Endothelial cell of umbilical vein (primary cell): ENCODE measurements at regions not wholly inside any gene's neighbourhood (a gene's known extent, or its start where the extent isn't known, plus 50 kb on each side); places are given as distances from the start of the nearest gene placed in this dataset.

Experiments
- MYC ChIP-seq: IDR thresholded peaks from one replicate; pipeline ENCODE4 v1.6.1; 2011; ENCODE audit warnings: mild to moderate bottlenecking, low read depth, low read length
- POLR2A ChIP-seq: IDR thresholded peaks from 2 replicates; pipeline ENCODE4 v1.6.1; 2012; ENCODE audit warnings: low read depth, mild to moderate bottlenecking, control low read depth, low read length
- TF ChIP-seq, protein P1 (sequence below), 2 donors: IDR thresholded peaks; 1 replicate in 1 of 2; 2 replicates in 1 of 2; pipeline ENCODE4 v1.5.1; 2011; ENCODE audit warnings: low read length in 2 of 2, mild to moderate bottlenecking in 2 of 2, moderate library complexity in 2 of 2, control low read depth in 1 of 2, inconsistent platforms in 1 of 2, low read depth in 1 of 2; ENCODE audit not compliant: insufficient read depth in 1 of 2; ENCODE audit errors: extremely low read depth in 1 of 2

DNA sequence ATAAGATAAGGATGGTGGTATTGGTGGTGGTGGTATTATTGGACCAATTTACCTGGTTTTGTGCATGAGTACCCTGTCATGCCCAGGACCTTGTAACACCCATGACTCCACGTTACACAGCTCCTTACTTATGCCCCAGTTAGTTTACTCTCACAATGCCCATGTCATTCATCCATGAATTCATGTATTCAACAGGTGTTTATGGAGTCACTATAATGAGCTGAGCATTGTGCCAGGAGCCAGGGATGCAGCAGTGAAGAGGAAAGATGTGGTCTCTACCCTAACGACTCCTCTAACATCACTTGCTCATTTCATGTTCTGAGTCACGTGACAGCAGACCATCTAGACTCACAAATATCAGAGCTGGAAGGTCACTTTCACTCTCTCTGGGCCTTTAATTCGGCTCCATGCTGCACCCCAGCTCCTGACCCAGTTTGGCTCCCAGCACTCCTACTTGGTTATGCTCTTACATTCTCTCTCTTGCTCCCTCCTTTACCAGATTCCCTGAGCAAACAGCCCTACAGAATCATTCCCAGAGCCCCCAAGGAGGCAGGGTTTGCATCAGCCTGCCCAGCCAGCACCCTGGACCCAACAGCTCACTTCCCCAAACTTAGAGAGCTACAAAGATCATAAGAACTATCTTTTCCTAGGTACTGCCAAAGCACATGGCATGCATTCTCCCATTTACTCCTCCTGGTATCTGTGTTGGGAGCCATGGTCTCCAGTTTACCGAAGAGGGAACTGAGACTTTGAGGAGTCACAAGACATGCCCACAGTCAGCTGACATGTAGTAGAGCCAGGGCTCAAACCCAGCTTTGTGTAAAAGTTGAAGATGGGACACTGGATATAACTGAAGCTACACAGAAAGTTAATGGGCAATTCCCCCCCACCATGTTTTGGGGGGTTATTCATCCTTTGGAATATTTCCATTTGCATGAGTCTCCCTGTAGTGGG, 449.9 kb downstream of the LRATD1 start:
- no peak for TF ChIP-seq POLR2A
- TF ChIP-seq, protein P1, sequence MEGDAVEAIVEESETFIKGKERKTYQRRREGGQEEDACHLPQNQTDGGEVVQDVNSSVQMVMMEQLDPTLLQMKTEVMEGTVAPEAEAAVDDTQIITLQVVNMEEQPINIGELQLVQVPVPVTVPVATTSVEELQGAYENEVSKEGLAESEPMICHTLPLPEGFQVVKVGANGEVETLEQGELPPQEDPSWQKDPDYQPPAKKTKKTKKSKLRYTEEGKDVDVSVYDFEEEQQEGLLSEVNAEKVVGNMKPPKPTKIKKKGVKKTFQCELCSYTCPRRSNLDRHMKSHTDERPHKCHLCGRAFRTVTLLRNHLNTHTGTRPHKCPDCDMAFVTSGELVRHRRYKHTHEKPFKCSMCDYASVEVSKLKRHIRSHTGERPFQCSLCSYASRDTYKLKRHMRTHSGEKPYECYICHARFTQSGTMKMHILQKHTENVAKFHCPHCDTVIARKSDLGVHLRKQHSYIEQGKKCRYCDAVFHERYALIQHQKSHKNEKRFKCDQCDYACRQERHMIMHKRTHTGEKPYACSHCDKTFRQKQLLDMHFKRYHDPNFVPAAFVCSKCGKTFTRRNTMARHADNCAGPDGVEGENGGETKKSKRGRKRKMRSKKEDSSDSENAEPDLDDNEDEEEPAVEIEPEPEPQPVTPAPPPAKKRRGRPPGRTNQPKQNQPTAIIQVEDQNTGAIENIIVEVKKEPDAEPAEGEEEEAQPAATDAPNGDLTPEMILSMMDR (IDR thresholded peaks at IDR 0.05; ENCODE audit: extremely low read depth in 1 of 2, insufficient read depth in 1 of 2, low read depth in 1 of 2, low read length in 2 of 2), result no peak
- TF ChIP-seq MYC, result no peak
